Right lobe of liver (tissue), 4 donors: ENCODE measurements at regions not wholly inside any gene's neighbourhood (a gene's known extent, or its start where the extent isn't known, plus 50 kb on each side); places are given as distances from the start of the nearest gene placed in this dataset.

Experiments used
- POLR2A ChIP-seq: fragments of 450-650 bp; IDR thresholded peaks from one replicate; pipeline ENCODE4 v1.6.1; 2017; ENCODE audit warnings: antibody characterized with exemption, mild to moderate bottlenecking
- TF ChIP-seq, protein P1 (sequence below), 4 donors: fragments of 200-600 bp in 3 of 4; fragments of 450-650 bp in 1 of 4; IDR thresholded peaks; one replicate each; pipeline versions ENCODE4 v1.5.1 to v1.8.0; 2016 to 2022; ENCODE audit warnings: antibody characterized with exemption in 4 of 4, mild to moderate bottlenecking in 2 of 4
- donor health status: DM: no; HTN: no; CAD: no.
- donor health status: DM: no; HTN: no; CAD: no.
- donor health status: DM: no; HTN: yes; CAD: no.

DNA sequence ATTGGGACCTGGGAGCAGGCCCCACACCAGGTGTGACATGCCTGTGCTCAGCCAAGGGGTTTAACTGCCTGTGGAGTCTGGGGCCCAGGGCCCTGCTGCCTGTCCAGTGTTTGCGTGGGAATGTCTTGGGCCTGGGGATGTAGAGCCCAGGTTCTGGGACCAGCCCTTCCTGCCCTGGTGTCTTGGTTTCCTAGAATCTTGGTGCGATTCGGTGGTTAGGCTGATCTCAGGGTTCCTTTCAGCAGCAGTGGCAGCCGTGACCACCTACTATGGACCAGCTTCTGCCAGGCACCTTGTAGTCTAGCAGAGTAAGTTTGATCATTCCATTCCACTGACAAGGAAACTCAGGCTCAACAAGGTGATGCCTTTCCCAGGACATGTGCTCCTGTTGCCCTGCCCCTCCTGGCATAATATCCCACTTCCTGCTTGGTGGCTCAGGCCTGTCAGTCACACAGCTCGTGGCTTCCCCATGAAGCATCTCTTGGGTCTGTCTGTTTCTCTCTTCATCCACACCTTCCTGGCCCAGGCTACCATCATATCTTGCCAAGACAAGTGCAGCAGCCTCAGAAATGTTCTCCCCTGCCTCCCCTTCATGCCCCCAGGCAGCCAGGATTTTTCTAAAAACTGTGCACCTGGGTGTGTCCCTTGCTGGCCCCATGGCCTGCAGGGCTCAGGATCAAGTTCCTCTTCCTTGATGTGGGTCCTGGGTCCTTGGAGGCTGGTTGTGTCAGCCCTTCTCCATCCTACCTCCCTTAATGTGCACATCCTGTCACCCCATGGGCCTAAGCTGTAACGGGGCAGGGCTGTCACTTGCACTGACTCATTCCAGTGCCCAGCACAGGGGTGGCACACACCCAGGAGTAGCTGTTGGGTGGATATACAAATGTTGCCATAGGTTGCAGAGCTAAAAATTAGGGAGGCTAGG lies 101.6 kb downstream of the SLC25A47 start:
- TF ChIP-seq POLR2A, result no peak
- TF ChIP-seq, protein P1, sequence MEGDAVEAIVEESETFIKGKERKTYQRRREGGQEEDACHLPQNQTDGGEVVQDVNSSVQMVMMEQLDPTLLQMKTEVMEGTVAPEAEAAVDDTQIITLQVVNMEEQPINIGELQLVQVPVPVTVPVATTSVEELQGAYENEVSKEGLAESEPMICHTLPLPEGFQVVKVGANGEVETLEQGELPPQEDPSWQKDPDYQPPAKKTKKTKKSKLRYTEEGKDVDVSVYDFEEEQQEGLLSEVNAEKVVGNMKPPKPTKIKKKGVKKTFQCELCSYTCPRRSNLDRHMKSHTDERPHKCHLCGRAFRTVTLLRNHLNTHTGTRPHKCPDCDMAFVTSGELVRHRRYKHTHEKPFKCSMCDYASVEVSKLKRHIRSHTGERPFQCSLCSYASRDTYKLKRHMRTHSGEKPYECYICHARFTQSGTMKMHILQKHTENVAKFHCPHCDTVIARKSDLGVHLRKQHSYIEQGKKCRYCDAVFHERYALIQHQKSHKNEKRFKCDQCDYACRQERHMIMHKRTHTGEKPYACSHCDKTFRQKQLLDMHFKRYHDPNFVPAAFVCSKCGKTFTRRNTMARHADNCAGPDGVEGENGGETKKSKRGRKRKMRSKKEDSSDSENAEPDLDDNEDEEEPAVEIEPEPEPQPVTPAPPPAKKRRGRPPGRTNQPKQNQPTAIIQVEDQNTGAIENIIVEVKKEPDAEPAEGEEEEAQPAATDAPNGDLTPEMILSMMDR (IDR thresholded peaks at IDR 0.05), result no peak
